ENCODE measurements at regions not wholly inside any gene's neighbourhood (a gene's known extent, or its start where the extent isn't known, plus 50 kb on each side); places are given as distances from the start of the nearest gene placed in this dataset.

- WGBS (ENCODE audit: missing lambda C conversion rate): 7% methylated on average over 2 of the region's 2 CpGs
- ChIA-PET CTCF (no interaction called here), POLR2A (no interaction called here)
- H3K4me3 ChIP-seq: no peak overlapping the region
- H3K4me1 ChIP-seq: peaks cover 4% of the 10 kb centered on the region; the same call in 2 of the 3 replicates
- FAIRE-seq: no peak
- ATAC-seq: no peak
- no peak for DNase-seq (ENCODE audit: low read depth in 1 of 2, low spot score in 1 of 2)
- no peaks in the 10 kb centered on the region for H3K9me3 ChIP-seq
- no peak overlapping the region for H3K4me2 ChIP-seq
- no peak for TF ChIP-seq CBX8 (IDR thresholded peaks at IDR 0.05)
- TF ChIP-seq FOXS1 (CRISPR knock-in tag; IDR thresholded peaks at IDR 0.05): no peak
- no peak for TF ChIP-seq BCL3 (IDR thresholded peaks at IDR 0.05)
- TF ChIP-seq HOXB13 (CRISPR knock-in tag; IDR thresholded peaks at IDR 0.05; ENCODE audit: low read depth): no peak
- no peak for TF ChIP-seq NFE2L2 (conservative IDR thresholded peaks at IDR 0.05; ENCODE audit: low read length)
- no peak for TF ChIP-seq JUNB (IDR thresholded peaks at IDR 0.05)
- TF ChIP-seq EP300 (IDR thresholded peaks at IDR 0.05): no peak
- TF ChIP-seq SMC3 (IDR thresholded peaks at IDR 0.05): no peak
- TF ChIP-seq ZFP36 (IDR thresholded peaks at IDR 0.05; ENCODE audit: borderline replicate concordance, partially characterized antibody): no peak
- no peak for TF ChIP-seq PHF8 (IDR thresholded peaks at IDR 0.05; ENCODE audit: borderline replicate concordance, low read depth)
- no peak for TF ChIP-seq CHD4 (IDR thresholded peaks at IDR 0.05; ENCODE audit: borderline replicate concordance)
- TF ChIP-seq EHMT2 (IDR thresholded peaks at IDR 0.05; ENCODE audit: low read depth): no peak
- TF ChIP-seq PBX3 (IDR thresholded peaks at IDR 0.05): no peak
- TF ChIP-seq MYC (IDR thresholded peaks at IDR 0.05; ENCODE audit: borderline replicate concordance, low read length): no peak
- TF ChIP-seq RFX5 (IDR thresholded peaks at IDR 0.05): no peak
- TF ChIP-seq MAZ (IDR thresholded peaks at IDR 0.05; ENCODE audit: borderline replicate concordance, low read depth, low read length): no peak
- no peak for TF ChIP-seq CBX2 (IDR thresholded peaks at IDR 0.05; ENCODE audit: borderline replicate concordance, low read depth)
- H3K27ac ChIP-seq: no peak overlapping the region
Observed at GRCh38 chr1:30520476-30520875, 202.9 kb downstream of the MATN1 start.

- ChIA-PET POLR2A (no interaction called here), CTCF (no interaction called here)
- FAIRE-seq (no peak), DNase-seq (ENCODE audit: low read depth in 1 of 2, low spot score in 1 of 2) (no peak), ATAC-seq (no peak)
- Histone ChIP-seq H3K9me3 (no peaks in the 10 kb centered on the region), H3K4me1 (peaks cover 4% of the 10 kb centered on the region; the same call in 1 of the 3 replicates), H3K27ac (no peak overlapping the region), H3K4me3 (no peak overlapping the region), H3K4me2 (no peak overlapping the region)
- 34% methylated on average over 4 of the region's 4 CpGs for WGBS (ENCODE audit: missing lambda C conversion rate)
- no peak for TF ChIP-seq PBX3 (IDR thresholded peaks at IDR 0.05)
- no peak for TF ChIP-seq ZC3H11A (IDR thresholded peaks at IDR 0.05)
- no peak for TF ChIP-seq RCOR1 (IDR thresholded peaks at IDR 0.05; ENCODE audit: low read depth, low read length)
- no peak for TF ChIP-seq CEBPB (IDR thresholded peaks at IDR 0.05)
- no peak for TF ChIP-seq JUN (IDR thresholded peaks at IDR 0.05)
- no peak for TF ChIP-seq BHLHE40 (IDR thresholded peaks at IDR 0.05; ENCODE audit: low read depth, low read length)
Observed at GRCh38 chr1:30519201-30519763, 204.1 kb downstream of the MATN1 start.

GRCh38 chr1:30518696-30519095 is 204.7 kb downstream of the MATN1 start:
- no peak overlapping the region for H3K27ac ChIP-seq
- ATAC-seq (no peak), FAIRE-seq (no peak), DNase-seq (ENCODE audit: low read depth in 1 of 2, low spot score in 1 of 2) (no peak)
- CTCF ChIA-PET: no interaction called here
- H3K4me1 ChIP-seq: peaks cover 4% of the 10 kb centered on the region; the same call in 1 of the 3 replicates
- no peaks in the 10 kb centered on the region for H3K9me3 ChIP-seq
- H3K4me2 ChIP-seq: no peak overlapping the region
- no peak overlapping the region for H3K4me3 ChIP-seq
- 59% methylated on average over 3 of the region's 3 CpGs for WGBS (ENCODE audit: missing lambda C conversion rate)
- POLR2A ChIA-PET: no interaction called here
- no peak for TF ChIP-seq KDM1A (IDR thresholded peaks at IDR 0.05; ENCODE audit: low read depth)
- TF ChIP-seq SMC3 (IDR thresholded peaks at IDR 0.05): no peak
- TF ChIP-seq POLR2AphosphoS2 (conservative IDR thresholded peaks at IDR 0.05; ENCODE audit: low read length): no peak
- TF ChIP-seq CBX2 (IDR thresholded peaks at IDR 0.05; ENCODE audit: borderline replicate concordance, low read depth): no peak
- TF ChIP-seq ZSCAN20 (CRISPR knock-in tag; IDR thresholded peaks at IDR 0.05): no peak
- no peak for TF ChIP-seq JUNB (IDR thresholded peaks at IDR 0.05)
- TF ChIP-seq MAZ (IDR thresholded peaks at IDR 0.05; ENCODE audit: borderline replicate concordance, low read depth, low read length): no peak
- TF ChIP-seq REST (IDR thresholded peaks at IDR 0.05): no peak
